GM18861 (cell line): ENCODE measurements at regions not wholly inside any gene's neighbourhood (a gene's known extent, or its start where the extent isn't known, plus 50 kb on each side); places are given as distances from the start of the nearest gene placed in this dataset.
A peak's percentile ranks its signal among the peaks of the same experiment; 100 is the strongest.
"Not testable (repeated sequence)": the region's sequence is repeated elsewhere in the genome, so short reads cannot be mapped to it uniquely, and the experiment has no call there.

Experiments used
- ATAC-seq: cut with Tn5 transposase; IDR thresholded peaks from one replicate; pipeline ENCODE4 v1.9.1; 2021; ENCODE audit not compliant: unreplicated experiment

GRCh38 chr4:123133397-123134050, 211.1 kb upstream of the NUDT6 start:
- ATAC-seq, result peak; percentile 76

DNA sequence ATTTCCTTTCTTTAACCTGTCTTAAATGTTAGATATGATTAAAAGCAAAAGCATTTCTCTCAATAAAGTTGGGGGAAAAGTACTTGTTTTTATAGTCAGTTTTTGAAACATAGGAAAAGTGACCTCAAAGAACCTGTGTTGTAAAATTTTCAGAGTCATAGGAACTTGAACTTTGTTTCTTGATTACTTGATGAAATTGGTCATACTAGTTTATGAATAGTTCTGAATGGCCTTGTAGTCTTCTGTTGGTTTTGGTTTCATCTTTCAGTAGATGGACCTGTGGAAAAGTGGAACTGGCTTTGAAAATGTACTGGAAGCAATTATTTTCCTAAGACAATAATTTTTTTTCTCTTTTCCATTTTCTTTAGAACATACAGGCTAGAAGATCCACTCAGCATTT, 222.2 kb upstream of the NUDT6 start:
- ATAC-seq, result no peak

DNA sequence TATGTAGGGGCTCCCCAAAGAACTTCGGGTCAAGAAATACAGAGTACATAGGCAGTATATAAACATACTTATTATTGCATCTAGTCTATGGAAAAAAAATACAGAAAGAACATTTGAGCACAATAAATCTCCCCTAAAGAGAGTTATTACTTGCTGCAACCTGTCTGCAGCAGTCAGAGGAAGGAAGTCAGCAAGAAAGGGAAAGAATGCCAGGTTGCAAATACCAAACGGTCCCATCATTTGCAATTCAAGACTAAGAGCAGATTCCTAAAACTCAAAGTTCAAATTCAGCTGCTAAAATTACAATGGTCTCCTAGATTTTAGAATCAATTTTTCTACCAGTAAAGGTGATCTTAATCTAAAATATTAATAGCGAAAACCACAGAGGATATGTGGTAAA, 236.2 kb upstream of the NUDT6 start:
- no peak for ATAC-seq

GRCh38 chr4:123159479-123159878, 237.1 kb upstream of the NUDT6 start:
- no peak for ATAC-seq

GRCh38 chr4:123162859-123163258, 233.7 kb upstream of the SPRY1 start:
- no peak for ATAC-seq

- ATAC-seq, result no peak
Observed at GRCh38 chr4:123163501-123163900, 233.1 kb upstream of the SPRY1 start.

DNA sequence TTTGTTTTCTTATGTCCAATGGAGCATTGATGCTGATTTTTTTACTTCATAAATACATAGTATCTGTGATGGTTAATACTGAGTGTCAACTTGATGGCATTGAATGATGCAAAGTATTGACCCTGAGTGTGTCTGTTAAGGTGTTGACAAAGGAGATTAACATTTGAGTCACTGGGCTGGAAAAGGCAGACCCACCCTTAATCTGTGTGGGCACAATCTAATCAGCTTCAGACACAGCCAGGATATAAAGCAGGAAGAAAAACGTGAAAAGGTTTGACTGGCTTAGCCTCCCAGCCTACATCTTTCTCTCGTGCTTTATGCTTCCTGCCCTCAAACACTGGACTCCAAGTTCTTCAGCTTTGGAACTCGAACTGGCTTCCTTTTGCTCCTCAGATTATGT, 230.6 kb upstream of the SPRY1 start:
- ATAC-seq, result no peak

GRCh38 chr4:123167931-123168330, 228.7 kb upstream of the SPRY1 start:
- no peak for ATAC-seq

- no peak for ATAC-seq
Observed at GRCh38 chr4:123168812-123169211, 227.8 kb upstream of the SPRY1 start.

DNA sequence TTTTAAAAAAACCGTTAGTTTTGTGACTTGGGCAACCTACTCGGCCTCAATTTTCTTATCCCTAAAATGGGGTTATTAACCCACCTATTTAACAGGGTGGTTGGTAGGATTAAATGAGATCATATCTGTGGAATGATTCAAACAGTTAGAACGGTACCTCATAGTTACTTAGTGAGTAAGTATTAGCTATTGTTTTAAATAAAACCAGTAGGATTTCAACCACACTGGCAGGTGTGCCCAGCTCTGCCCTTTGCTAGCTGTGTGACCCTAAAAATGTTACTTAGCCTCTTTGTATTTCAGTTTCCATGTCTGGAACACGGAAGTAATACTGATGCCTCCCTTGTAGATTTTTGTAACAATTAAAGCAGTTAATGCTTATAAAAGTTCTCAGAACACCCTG, 225.8 kb upstream of the SPRY1 start:
- ATAC-seq, result no peak

GRCh38 chr4:123176605-123177004, 220.0 kb upstream of the SPRY1 start:
- no peak for ATAC-seq

GRCh38 chr4:123182289-123182688, 214.3 kb upstream of the SPRY1 start:
- ATAC-seq, result no peak

- ATAC-seq, result no peak
Observed at GRCh38 chr4:123183308-123183707, 213.3 kb upstream of the SPRY1 start.

GRCh38 chr4:123183754-123184153, 212.8 kb upstream of the SPRY1 start:
- ATAC-seq, result not testable (repeated sequence)

DNA sequence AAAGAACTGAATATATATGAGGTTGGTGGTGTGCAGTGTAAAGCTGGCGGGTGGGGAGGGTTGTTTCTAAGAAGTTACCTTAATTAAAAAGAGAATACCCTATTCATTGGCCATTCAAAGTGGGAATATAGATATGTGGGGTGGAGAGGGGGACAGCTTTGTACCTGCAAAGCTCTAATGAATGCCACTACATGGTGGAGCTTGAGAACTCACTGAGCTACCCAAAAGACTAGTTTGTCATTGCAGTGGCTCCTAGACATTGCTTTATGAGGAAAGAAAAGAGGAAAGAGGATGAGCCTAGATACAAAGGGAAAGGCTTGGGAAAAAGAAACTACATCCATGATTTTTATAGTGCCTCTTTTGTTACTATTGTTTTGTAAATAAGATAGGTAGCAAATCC, 209.9 kb upstream of the SPRY1 start:
- no peak for ATAC-seq

DNA sequence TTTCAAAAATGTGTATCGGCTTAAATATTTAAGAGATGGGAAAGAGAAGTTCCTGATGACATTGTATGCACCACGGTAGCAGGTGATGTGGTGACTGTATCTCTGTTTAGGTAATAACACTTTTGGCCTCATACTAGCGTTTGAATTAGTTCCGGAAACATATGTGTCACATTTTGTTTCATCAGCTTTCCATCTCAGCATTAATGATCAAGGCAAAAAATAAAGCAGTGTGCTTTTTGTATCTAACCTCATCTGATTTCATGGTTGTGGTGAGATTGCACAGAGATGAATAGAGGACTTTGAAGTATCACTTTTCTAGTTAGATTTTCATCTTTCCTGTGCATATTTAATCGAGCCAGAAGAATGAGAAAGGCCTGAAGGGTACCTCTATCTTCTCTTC, 206.4 kb upstream of the SPRY1 start:
- ATAC-seq, result no peak

DNA sequence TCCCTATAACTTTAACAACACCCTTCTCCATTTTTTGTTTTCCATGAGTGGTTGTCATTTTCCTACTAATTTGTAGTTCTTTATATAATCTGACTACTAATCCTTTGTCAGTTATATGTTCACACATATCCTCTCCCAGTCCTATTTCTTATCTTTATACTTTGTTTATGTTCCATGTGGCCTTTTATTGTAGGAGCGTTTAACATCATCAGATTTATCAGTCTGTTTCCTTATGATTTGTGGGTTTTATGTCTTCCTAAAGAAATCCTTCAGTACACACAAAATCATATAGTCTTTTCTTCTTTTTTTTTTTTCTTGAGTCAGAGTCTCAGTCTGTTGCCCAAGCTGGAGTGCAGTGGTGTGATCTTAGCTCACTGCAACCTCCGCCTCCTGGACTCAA, 204.9 kb upstream of the SPRY1 start:
- no peak for ATAC-seq

DNA sequence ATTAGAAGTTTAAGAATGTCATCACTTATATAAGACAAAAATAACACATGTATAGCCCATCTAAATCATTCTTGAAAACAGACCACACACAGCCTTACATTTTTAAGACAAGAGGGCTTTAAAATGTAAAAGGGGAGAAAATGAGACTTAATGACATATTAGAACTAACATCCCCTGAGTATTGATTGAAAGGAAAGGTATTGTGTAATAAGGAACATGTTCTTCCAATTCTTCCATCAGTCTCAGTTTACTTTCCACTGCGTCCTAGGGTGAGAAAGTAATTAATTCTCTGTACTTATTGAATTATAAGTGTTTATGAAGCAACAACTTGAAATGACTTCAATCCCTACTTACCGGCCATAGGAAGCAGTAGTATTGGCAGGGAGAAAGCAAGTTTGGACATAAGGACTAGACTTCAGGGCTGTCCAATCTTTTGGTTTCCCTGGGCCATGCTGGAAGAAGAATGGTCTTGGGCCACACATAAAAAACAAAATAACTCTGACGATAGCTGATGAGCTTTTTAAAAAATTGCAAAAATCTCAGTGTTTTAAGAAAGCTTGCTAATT, 202.7 kb upstream of the SPRY1 start:
- ATAC-seq, result no peak

DNA sequence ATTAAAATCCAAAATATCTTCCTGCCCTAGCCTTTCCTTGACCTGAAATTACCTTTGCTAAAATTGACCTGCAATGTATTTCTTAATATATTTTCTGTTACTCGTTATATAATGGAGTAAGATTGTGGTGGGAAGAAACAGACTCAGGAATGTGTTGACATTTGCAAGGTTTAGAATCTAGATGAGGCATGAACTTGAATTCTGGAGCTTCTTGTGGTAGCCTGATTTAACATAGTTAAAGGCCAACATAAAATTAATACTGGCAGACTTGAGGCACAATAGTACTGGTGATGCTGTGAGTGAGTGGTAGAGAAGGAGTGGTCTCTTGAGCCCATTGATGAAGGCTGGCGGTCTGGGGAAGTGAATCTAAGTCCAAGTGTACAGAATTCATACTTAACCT, 197.9 kb upstream of the SPRY1 start:
- no peak for ATAC-seq

DNA sequence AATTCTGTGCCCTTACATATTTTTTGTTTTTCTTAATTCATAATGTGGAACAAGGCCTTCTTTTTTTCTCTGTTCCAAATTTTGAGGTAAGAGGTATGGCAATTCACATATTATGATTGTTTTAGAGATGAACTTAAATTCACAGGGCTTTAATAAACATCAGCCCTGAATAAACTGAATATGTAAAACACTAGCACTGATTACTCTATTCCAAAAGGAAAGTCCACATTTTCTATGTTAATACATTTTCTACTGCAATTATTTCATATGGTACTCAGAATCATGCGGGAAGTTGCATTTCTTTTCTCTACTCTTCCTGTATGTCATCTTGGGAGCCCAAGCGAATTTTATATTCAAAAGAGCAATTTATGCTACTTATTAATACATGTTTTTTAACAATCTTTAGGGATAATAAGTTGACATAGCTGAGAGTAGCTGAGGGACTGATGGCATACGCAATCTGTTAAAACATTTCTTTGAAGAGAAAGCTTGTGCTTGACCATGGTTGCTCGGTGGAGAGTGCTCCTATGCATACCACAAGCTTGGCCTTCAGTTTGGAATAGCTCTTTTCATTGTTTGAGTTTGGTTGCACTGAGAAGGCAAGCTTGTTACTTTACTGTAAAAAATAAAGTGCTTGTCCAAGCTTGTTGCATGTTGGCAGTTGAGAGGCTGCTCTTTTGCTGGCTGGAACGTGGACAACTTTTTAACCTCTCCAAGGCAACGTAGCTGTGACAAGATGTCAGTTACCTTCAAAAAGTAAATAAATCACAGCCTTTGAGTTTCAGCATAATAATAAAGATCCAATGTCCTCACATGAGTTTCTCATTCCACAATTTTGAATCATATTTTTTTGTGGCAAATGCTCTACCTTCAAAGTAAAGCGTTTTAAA, 196.3 kb upstream of the SPRY1 start:
- no peak for ATAC-seq

DNA sequence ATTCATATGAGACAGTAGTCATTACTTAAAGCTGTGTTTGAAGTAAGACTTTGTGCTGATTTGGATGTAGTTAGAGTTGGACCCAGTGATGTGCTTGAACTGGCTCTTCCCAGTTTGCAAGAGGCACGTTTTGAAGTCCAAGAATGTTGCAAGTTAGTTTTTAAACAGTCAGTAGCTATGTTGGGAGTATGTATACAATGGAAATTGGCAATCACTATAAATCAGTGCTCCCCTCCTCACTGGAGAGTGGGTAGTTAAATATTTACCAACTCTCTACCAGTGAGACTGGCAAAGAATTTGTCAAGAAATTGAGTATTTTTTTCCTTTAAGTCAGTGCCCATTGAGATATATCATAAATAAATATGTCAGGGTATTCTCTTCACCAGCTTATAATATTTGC, 191.9 kb upstream of the SPRY1 start:
- ATAC-seq, result no peak

- no peak for ATAC-seq
Observed at GRCh38 chr4:123206016-123206415, 190.6 kb upstream of the SPRY1 start.
